GM12878 (cell line): ENCODE measurements at regions not wholly inside any gene's neighbourhood (a gene's known extent, or its start where the extent isn't known, plus 50 kb on each side); places are given as distances from the start of the nearest gene placed in this dataset.
A peak's percentile ranks its signal among the peaks of the same experiment; 100 is the strongest.

Experiments used
- ATAC-seq: fragments of 200-7000 bp; cut with Tn5 transposase; 3 replicates; pipeline ENCODE4 v1.9.1; 2020; ENCODE audit warnings: mild to moderate bottlenecking, moderate library complexity
- BruUV-seq: library from RNA; stranded (reverse); fragments of 400-500 nt; replicated peaks from 2 replicates; lab custom pipeline; 2021; lab: Mats Ljungman, UMichigan
- CTCF ChIA-PET: fragments of 300-600 bp; sonication (Branson Sonifier 250); formaldehyde crosslinking; extraction: SDS; loops from one replicate; lab custom pipeline; 2021; ENCODE audit warnings: inconsistent platforms; lab: Yijun Ruan, JAX
- POLR2A ChIA-PET: fragments of 350-600 bp; formaldehyde crosslinking; extraction: SDS; loops from one replicate; lab custom pipeline; 2021; ENCODE audit warnings: inconsistent platforms; lab: Charles Lee
- RAD21 ChIA-PET: fragments of 300-600 bp; sonication (Branson Sonifier 250); formaldehyde crosslinking; loops from one replicate; lab custom pipeline; 2023; ENCODE audit warnings: antibody characterized with exemption; ENCODE audit not compliant: unreplicated experiment; lab: Charles Lee
- SMC1A ChIA-PET: fragments of 300-600 bp; sonication (Branson Sonifier 250); formaldehyde crosslinking; loops from one replicate; lab custom pipeline; 2023; ENCODE audit not compliant: unreplicated experiment, uncharacterized antibody; lab: Charles Lee
- DNase-seq: peaks from one replicate; pipeline ENCODE4 v3.0.0-alpha.2; 2011; ENCODE audit warnings: low read depth, low spot score
- FAIRE-seq: peaks from 3 replicates; lab custom pipeline; 2011; peaks lifted over from hg19 to GRCh38; lab: Jason Lieb, UNC
- H2AFZ ChIP-seq: 2 replicates; pipeline ENCODE4 v1.6.0; 2011; ENCODE audit warnings: low read depth, low read length, control low read depth; ENCODE audit not compliant: control insufficient read depth
- H3K27ac ChIP-seq: 2 replicates; pipeline ENCODE4 v1.5.1; 2011; ENCODE audit warnings: control low read depth; ENCODE audit not compliant: control insufficient read depth, insufficient read depth
- H3K27me3 ChIP-seq, 2 experiments: replicated peaks in 1 of 2; 2 replicates each; pipeline versions ENCODE4 v1.6.0 to v1.6.1; 2011; ENCODE audit warnings: low read length in 1 of 2; ENCODE audit not compliant: control insufficient read depth in 2 of 2, insufficient read depth in 2 of 2
- H3K36me3 ChIP-seq, 2 experiments: 2 replicates each; pipeline ENCODE4 v1.5.1; 2011; ENCODE audit warnings: low read length in 1 of 2; ENCODE audit not compliant: control insufficient read depth in 2 of 2, insufficient read depth in 2 of 2
- H3K4me1 ChIP-seq: 2 replicates; pipeline ENCODE4 v1.6.1; 2011; ENCODE audit warnings: mild to moderate bottlenecking, low read length, moderate library complexity, mixed read lengths; ENCODE audit not compliant: control insufficient read depth, insufficient read depth
- H3K4me2 ChIP-seq: 2 replicates; pipeline ENCODE4 v1.6.0; 2011; ENCODE audit warnings: control low read depth; ENCODE audit not compliant: control insufficient read depth, insufficient read depth
- H3K4me3 ChIP-seq: fragments of 200-600 bp; sonication (generic); 2 replicates; pipeline ENCODE4 v1.5.1; 2016
- H3K79me2 ChIP-seq: 2 replicates; pipeline ENCODE4 v1.6.0; 2011; ENCODE audit warnings: low read length; ENCODE audit not compliant: control insufficient read depth, insufficient read depth
- H3K9ac ChIP-seq: 2 replicates; pipeline ENCODE4 v1.8.0; 2011; ENCODE audit warnings: low read length, control low read depth, mixed read lengths; ENCODE audit not compliant: control insufficient read depth, insufficient read depth
- H3K9me3 ChIP-seq: replicated peaks from 3 replicates; pipeline ENCODE4 v1.5.1; 2011; ENCODE audit warnings: mild to moderate bottlenecking, low read length; ENCODE audit not compliant: control insufficient read depth, insufficient read depth
- H4K20me1 ChIP-seq: 2 replicates; pipeline ENCODE4 v1.6.0; 2011; ENCODE audit not compliant: control insufficient read depth, insufficient read depth
- ATF7 ChIP-seq: fragments of 450-650 bp; IDR thresholded peaks from 2 replicates; pipeline ENCODE4 v1.6.1; 2016; ENCODE audit warnings: low read depth, mild to moderate bottlenecking
- CBFB ChIP-seq: IDR thresholded peaks from 2 replicates; pipeline ENCODE4 v1.6.1; 2016; ENCODE audit warnings: antibody characterized with exemption, low read depth
- DPF2 ChIP-seq: fragments of 450-650 bp; IDR thresholded peaks from 2 replicates; pipeline ENCODE4 v1.6.1; 2017; ENCODE audit warnings: mild to moderate bottlenecking
- EED ChIP-seq: sonication (generic); IDR thresholded peaks from 2 replicates; pipeline ENCODE4 v1.6.1; 2016; ENCODE audit warnings: antibody characterized with exemption, low read depth
- IKZF1 ChIP-seq: fragments of 450-650 bp; conservative IDR thresholded peaks from 2 replicates; pipeline ENCODE4 v1.6.1; 2017; ENCODE audit warnings: antibody characterized with exemption, mild to moderate bottlenecking
- IKZF2 ChIP-seq, 2 experiments: fragments of 450-650 bp; IDR thresholded peaks; 2 replicates each; pipeline ENCODE4 v1.6.1; 2017; ENCODE audit warnings: mild to moderate bottlenecking in 2 of 2, moderate library complexity in 2 of 2
- IRF4 ChIP-seq: IDR thresholded peaks from 2 replicates; pipeline ENCODE4 v1.6.1; 2011; ENCODE audit warnings: low read depth, low read length
- MEF2B ChIP-seq: fragments of 450-650 bp; IDR thresholded peaks from 2 replicates; pipeline ENCODE4 v1.6.1; 2018; ENCODE audit warnings: mild to moderate bottlenecking, moderate library complexity; ENCODE audit not compliant: partially characterized antibody, poor library complexity, severe bottlenecking
- PAX5 ChIP-seq: IDR thresholded peaks from 2 replicates; pipeline ENCODE4 v1.6.1; 2011; ENCODE audit warnings: low read depth, low read length, borderline replicate concordance
- POU2F2 ChIP-seq: IDR thresholded peaks from 3 replicates; pipeline ENCODE4 v1.6.1; 2011; ENCODE audit warnings: low read depth, mild to moderate bottlenecking, low read length, borderline replicate concordance
- RB1 ChIP-seq: fragments of 450-650 bp; formaldehyde crosslinking; IDR thresholded peaks from 2 replicates; pipeline ENCODE4 v1.6.1; 2017; ENCODE audit warnings: mild to moderate bottlenecking, borderline replicate concordance
- RCOR1 ChIP-seq: conservative IDR thresholded peaks from 2 replicates; pipeline ENCODE4 v1.6.1; 2012; ENCODE audit warnings: low read depth, low read length, improper control_type of control experiment
- SIX5 ChIP-seq: IDR thresholded peaks from 2 replicates; pipeline ENCODE4 v1.6.1; 2011; ENCODE audit warnings: mild to moderate bottlenecking, low read depth, low read length, moderate library complexity; ENCODE audit not compliant: severe bottlenecking
- SMARCA5 ChIP-seq: fragments of 450-650 bp; IDR thresholded peaks from 2 replicates; pipeline ENCODE4 v1.6.1; 2017; ENCODE audit warnings: mild to moderate bottlenecking
- SPI1 ChIP-seq: IDR thresholded peaks from 2 replicates; pipeline ENCODE4 v1.6.1; 2011; ENCODE audit warnings: low read depth, mild to moderate bottlenecking, low read length, moderate library complexity, borderline replicate concordance; ENCODE audit not compliant: insufficient read depth
- STAT1 ChIP-seq: fragments of 450-650 bp; conservative IDR thresholded peaks from 2 replicates; pipeline ENCODE4 v1.6.1; 2014; ENCODE audit warnings: antibody characterized with exemption, mild to moderate bottlenecking
- TCF12 ChIP-seq: IDR thresholded peaks from 2 replicates; pipeline ENCODE4 v1.6.1; 2011; ENCODE audit warnings: low read depth, mild to moderate bottlenecking, low read length
- TCF3 ChIP-seq: IDR thresholded peaks from 2 replicates; pipeline ENCODE4 v1.6.1; 2012; ENCODE audit warnings: low read depth, mild to moderate bottlenecking, low read length, borderline replicate concordance; ENCODE audit not compliant: insufficient read depth
- ZNF207 ChIP-seq: fragments of 450-650 bp; IDR thresholded peaks from 2 replicates; pipeline ENCODE4 v1.6.1; 2014; ENCODE audit warnings: antibody characterized with exemption, mild to moderate bottlenecking, borderline replicate concordance
- ZNF24 ChIP-seq: fragments of 450-650 bp; IDR thresholded peaks from 2 replicates; pipeline ENCODE4 v1.6.1; 2017; ENCODE audit warnings: antibody characterized with exemption, mild to moderate bottlenecking
- ZSCAN29 ChIP-seq: fragments of 450-650 bp; IDR thresholded peaks from 2 replicates; pipeline ENCODE4 v1.6.1; 2017; ENCODE audit warnings: mild to moderate bottlenecking, moderate library complexity
- WGBS: methylation state at CpG from one replicate; pipeline ENCODE4 v1.1.6; 2016; ENCODE audit warnings: low lambda C conversion rate; ENCODE audit not compliant: insufficient replicate concordance, insufficient coverage; ENCODE audit errors: missing lambda C conversion rate; 5-methylcytosine and 5-hydroxymethylcytosine counted together
- in situ Hi-C: fragments of 300-500 bp; cut with MboI; formaldehyde crosslinking; loops from 9 replicates; pipeline ENCODE4 v1.14.3; 2018; ENCODE audit warnings: mixed read lengths
- intact Hi-C: fragments of 100-400 bp; cut with micrococcal nuclease; formaldehyde crosslinking; loops from one replicate; pipeline ENCODE4 v1.14.2; 2022; ENCODE audit not compliant: unreplicated experiment
- TF ChIP-seq, protein P1 (sequence below): fragments of 450-650 bp; IDR thresholded peaks from 2 replicates; pipeline ENCODE4 v1.6.1; 2014; ENCODE audit warnings: mild to moderate bottlenecking
- TF ChIP-seq, protein P2 (sequence below): fragments of 450-650 bp; IDR thresholded peaks from 2 replicates; pipeline ENCODE4 v1.6.1; 2017; ENCODE audit warnings: low read depth, mild to moderate bottlenecking, moderate library complexity

DNA sequence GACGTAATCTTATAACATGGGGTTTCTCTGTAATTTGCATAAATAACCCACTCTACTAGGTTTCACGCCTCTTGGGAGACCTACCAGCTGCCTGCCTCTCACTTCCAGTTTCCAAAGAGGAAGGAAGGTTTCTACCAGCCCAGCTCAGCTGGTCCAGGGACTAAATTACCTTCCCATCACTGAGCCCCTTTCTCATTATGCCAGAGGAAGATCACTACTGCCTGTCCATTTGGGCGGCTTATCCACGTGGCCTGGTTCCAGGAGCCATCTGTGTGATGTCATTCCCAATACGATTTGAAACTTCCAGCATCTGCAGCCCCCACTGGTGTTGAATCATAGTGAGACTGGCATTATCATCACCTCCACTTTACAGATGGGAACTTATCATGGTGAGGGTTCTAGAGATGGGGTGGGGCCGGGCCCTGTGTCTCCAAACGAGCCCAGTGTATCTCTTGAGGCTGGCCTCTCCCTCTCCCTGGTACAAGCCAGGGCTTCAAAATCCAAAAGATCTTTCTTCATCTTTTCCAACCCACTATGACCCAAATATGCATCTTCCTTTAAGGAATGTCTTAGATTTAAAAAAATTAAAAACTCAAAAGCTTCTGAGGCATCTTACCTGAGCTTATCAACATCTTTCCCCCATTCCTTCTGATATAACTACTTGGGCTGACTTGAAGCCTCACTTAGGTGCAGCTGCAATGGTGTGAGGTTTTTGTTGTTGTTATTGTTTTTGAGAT is 140.8 kb downstream of the DDX1 start:
- peak; percentile 96 for FAIRE-seq
- H3K36me3 ChIP-seq: no peaks in the 10 kb centered on the region
- no TSS peak for BruUV-seq
- 10% methylated on average over 7 of the region's 7 CpGs for WGBS
- peak overlapping the region; percentile 25; the same call in 1 of the 2 replicates for H3K4me3 ChIP-seq
- no peaks in the 10 kb centered on the region for H3K79me2 ChIP-seq
- no peaks in the 10 kb centered on the region for H3K9me3 ChIP-seq
- peak overlapping the region; percentile 32 for H3K4me2 ChIP-seq
- ATAC-seq: peak; percentile 94
- ChIA-PET CTCF (interaction anchor here (1.1 kb wide), 1 partner anchor 18 kb away, joined by 3 read pairs; no protein-coding TSS in a partner anchor), RAD21 (no interaction called here), POLR2A (no interaction called here), SMC1A (interaction anchor here (0.7 kb wide), 1 partner anchor 22 kb away, joined by 3 read pairs; no protein-coding TSS in a partner anchor)
- peak; percentile 38 for DNase-seq
- intact Hi-C loops (no loop called here), in situ Hi-C loops (no loop called here)
- no peak overlapping the region for H2AFZ ChIP-seq
- no peak overlapping the region for H3K27ac ChIP-seq
- no peaks in the 10 kb centered on the region for H3K27me3 ChIP-seq
- H3K9ac ChIP-seq: no peak overlapping the region
- no peaks in the 10 kb centered on the region for H4K20me1 ChIP-seq
- peaks cover 17% of the 10 kb centered on the region for H3K4me1 ChIP-seq
- TF ChIP-seq, protein P1, sequence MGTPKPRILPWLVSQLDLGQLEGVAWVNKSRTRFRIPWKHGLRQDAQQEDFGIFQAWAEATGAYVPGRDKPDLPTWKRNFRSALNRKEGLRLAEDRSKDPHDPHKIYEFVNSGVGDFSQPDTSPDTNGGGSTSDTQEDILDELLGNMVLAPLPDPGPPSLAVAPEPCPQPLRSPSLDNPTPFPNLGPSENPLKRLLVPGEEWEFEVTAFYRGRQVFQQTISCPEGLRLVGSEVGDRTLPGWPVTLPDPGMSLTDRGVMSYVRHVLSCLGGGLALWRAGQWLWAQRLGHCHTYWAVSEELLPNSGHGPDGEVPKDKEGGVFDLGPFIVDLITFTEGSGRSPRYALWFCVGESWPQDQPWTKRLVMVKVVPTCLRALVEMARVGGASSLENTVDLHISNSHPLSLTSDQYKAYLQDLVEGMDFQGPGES: no peak
- TF ChIP-seq TCF12: peak; percentile 87
- TF ChIP-seq STAT1: no peak
- no peak for TF ChIP-seq CBFB
- TF ChIP-seq PAX5: 0 out of 2 replicates have a peak, but pooled peaks have one; percentile 17
- peak; percentile 57 for TF ChIP-seq ATF7
- TF ChIP-seq IKZF2 (IDR thresholded peaks at IDR 0.05): peak; percentile 44 to 60; a peak in 3 of 4 replicates
- no peak for TF ChIP-seq RCOR1
- TF ChIP-seq ZSCAN29: no peak
- no peak for TF ChIP-seq SIX5
- peak; percentile 64 for TF ChIP-seq IKZF1
- no peak for TF ChIP-seq RB1
- peak; percentile 55; the same call in 1 of the 2 replicates for TF ChIP-seq SPI1
- TF ChIP-seq, protein P2, sequence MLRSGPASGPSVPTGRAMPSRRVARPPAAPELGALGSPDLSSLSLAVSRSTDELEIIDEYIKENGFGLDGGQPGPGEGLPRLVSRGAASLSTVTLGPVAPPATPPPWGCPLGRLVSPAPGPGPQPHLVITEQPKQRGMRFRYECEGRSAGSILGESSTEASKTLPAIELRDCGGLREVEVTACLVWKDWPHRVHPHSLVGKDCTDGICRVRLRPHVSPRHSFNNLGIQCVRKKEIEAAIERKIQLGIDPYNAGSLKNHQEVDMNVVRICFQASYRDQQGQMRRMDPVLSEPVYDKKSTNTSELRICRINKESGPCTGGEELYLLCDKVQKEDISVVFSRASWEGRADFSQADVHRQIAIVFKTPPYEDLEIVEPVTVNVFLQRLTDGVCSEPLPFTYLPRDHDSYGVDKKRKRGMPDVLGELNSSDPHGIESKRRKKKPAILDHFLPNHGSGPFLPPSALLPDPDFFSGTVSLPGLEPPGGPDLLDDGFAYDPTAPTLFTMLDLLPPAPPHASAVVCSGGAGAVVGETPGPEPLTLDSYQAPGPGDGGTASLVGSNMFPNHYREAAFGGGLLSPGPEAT: 0 out of 2 replicates have a peak, but pooled peaks have one; percentile 23
- TF ChIP-seq IRF4: no peak
- TF ChIP-seq ZNF207: no peak
- TF ChIP-seq MEF2B: peak; percentile 41
- TF ChIP-seq POU2F2: peak; percentile 91
- peak; percentile 73; the same call in 1 of the 2 replicates for TF ChIP-seq TCF3
- no peak for TF ChIP-seq ZNF24
- no peak for TF ChIP-seq SMARCA5
- peak; percentile 32; the same call in 1 of the 2 replicates for TF ChIP-seq EED
- 0 out of 2 replicates have a peak, but pooled peaks have one; percentile 30 for TF ChIP-seq DPF2
